Activated CD8-positive, alpha-beta T cell treated with anti-CD3 and anti-CD28 coated beads for 36 hours (primary cell): ENCODE measurements at regions not wholly inside any gene's neighbourhood (a gene's known extent, or its start where the extent isn't known, plus 50 kb on each side); places are given as distances from the start of the nearest gene placed in this dataset.

Experiments used
- ATAC-seq: fragments of 200-7000 bp; cut with Tn5 transposase; one replicate; pipeline ENCODE4 v1.10.0; 2021; ENCODE audit warnings: mild to moderate bottlenecking, moderate library complexity
- CTCF ChIA-PET: fragments of 350-600 bp; sonication (Branson Sonifier 250); formaldehyde crosslinking; loops from one replicate; lab custom pipeline; 2021; ENCODE audit warnings: antibody characterized with exemption; lab: Charles Lee
- POLR2A ChIA-PET: fragments of 350-600 bp; sonication (Branson Sonifier 250); formaldehyde crosslinking; loops from one replicate; lab custom pipeline; 2021; ENCODE audit warnings: antibody characterized with exemption; lab: Charles Lee
- DNase-seq: peaks from one replicate; pipeline ENCODE4 v3.0.0-alpha.2; 2020
- H3K27ac Mint-ChIP-seq: one replicate; pipeline ENCODE4 v1.8.0; 2021; ENCODE audit warnings: mild to moderate bottlenecking, mixed read lengths
- H3K27me3 Mint-ChIP-seq: one replicate; pipeline ENCODE4 v1.8.0; 2021; ENCODE audit warnings: mixed read lengths
- H3K36me3 Mint-ChIP-seq: one replicate; pipeline ENCODE4 v1.8.0; 2021; ENCODE audit warnings: low read depth, mixed read lengths
- H3K4me1 Mint-ChIP-seq: one replicate; pipeline ENCODE4 v1.8.0; 2021; ENCODE audit warnings: low read depth, mixed read lengths
- H3K4me3 Mint-ChIP-seq: one replicate; pipeline ENCODE4 v1.8.0; 2021; ENCODE audit warnings: mild to moderate bottlenecking, moderate library complexity, mixed read lengths
- H3K9me3 Mint-ChIP-seq: one replicate; pipeline ENCODE4 v1.8.0; 2021; ENCODE audit warnings: mixed read lengths
- intact Hi-C: fragments of 100-400 bp; cut with micrococcal nuclease; formaldehyde crosslinking; loops from one replicate; pipeline ENCODE4 v1.10.0; 2022
- TF ChIP-seq, protein P1 (sequence below): fragments of 200-600 bp; IDR thresholded peaks from one replicate; pipeline ENCODE4 v1.8.0; 2022; ENCODE audit warnings: antibody characterized with exemption, mild to moderate bottlenecking

GRCh38 chr4:89574176-89574575 is 262.8 kb downstream of the SNCA start:
- POLR2A ChIA-PET, result no interaction called here

DNA sequence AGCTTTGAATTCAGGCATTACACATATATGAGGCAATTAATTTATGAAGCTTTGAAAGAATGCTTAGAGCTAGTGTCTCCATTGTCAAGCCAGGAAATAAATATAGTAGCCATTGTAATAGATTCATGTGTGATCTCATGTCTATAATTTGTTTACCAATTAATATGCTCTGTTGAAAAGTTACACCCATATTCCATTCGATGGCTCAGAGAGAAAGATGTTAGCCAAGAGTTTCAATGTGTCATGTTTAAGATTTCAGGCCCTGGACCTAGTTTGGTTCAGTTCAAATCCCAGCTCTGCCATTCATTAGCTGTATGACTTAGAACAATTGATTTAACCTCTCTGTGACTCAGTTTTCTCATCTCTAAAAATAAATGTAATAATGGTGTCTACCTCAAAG is 263.3 kb downstream of the SNCA start:
- H3K36me3 Mint-ChIP-seq, result no peaks in the 10 kb centered on the region
- POLR2A ChIA-PET, result no interaction called here
- intact Hi-C loops, result no loop called here
- CTCF ChIA-PET, result interaction anchor here (0.9 kb wide), 1 partner anchor 16 kb away, joined by 3 read pairs; no protein-coding TSS in a partner anchor
- H3K27me3 Mint-ChIP-seq, result no peaks in the 10 kb centered on the region
- H3K4me1 Mint-ChIP-seq, result no peaks in the 10 kb centered on the region
- H3K9me3 Mint-ChIP-seq, result no peaks in the 10 kb centered on the region
- no peak overlapping the region for H3K4me3 Mint-ChIP-seq
- DNase-seq (no peak), ATAC-seq (no peak)
- no peak overlapping the region for H3K27ac Mint-ChIP-seq
- TF ChIP-seq, protein P1, sequence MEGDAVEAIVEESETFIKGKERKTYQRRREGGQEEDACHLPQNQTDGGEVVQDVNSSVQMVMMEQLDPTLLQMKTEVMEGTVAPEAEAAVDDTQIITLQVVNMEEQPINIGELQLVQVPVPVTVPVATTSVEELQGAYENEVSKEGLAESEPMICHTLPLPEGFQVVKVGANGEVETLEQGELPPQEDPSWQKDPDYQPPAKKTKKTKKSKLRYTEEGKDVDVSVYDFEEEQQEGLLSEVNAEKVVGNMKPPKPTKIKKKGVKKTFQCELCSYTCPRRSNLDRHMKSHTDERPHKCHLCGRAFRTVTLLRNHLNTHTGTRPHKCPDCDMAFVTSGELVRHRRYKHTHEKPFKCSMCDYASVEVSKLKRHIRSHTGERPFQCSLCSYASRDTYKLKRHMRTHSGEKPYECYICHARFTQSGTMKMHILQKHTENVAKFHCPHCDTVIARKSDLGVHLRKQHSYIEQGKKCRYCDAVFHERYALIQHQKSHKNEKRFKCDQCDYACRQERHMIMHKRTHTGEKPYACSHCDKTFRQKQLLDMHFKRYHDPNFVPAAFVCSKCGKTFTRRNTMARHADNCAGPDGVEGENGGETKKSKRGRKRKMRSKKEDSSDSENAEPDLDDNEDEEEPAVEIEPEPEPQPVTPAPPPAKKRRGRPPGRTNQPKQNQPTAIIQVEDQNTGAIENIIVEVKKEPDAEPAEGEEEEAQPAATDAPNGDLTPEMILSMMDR, result no peak

More at GRCh38 chr4:89574176-89574575, 262.8 kb downstream of the SNCA start:
- CTCF ChIA-PET, result interaction anchor here (0.9 kb wide), 1 partner anchor 16 kb away, joined by 3 read pairs; no protein-coding TSS in a partner anchor
- H3K4me1 Mint-ChIP-seq, result no peaks in the 10 kb centered on the region
- ATAC-seq (no peak), DNase-seq (no peak)
- no peak overlapping the region for H3K27ac Mint-ChIP-seq
- TF ChIP-seq, protein P1, result no peak
- no peaks in the 10 kb centered on the region for H3K9me3 Mint-ChIP-seq
- H3K4me3 Mint-ChIP-seq, result no peak overlapping the region
- intact Hi-C loops, result no loop called here
- no peaks in the 10 kb centered on the region for H3K27me3 Mint-ChIP-seq
- no peaks in the 10 kb centered on the region for H3K36me3 Mint-ChIP-seq

GRCh38 chr4:89572224-89572858 is 264.6 kb downstream of the SNCA start:
- no peak overlapping the region for H3K27ac Mint-ChIP-seq
- intact Hi-C loops, result no loop called here
- no peaks in the 10 kb centered on the region for H3K4me1 Mint-ChIP-seq
- H3K36me3 Mint-ChIP-seq, result no peaks in the 10 kb centered on the region
- H3K27me3 Mint-ChIP-seq, result peaks cover 2% of the 10 kb centered on the region
- no peaks in the 10 kb centered on the region for H3K9me3 Mint-ChIP-seq
- ChIA-PET CTCF (no interaction called here), POLR2A (no interaction called here)
- no peak for DNase-seq
- TF ChIP-seq, protein P1, result no peak
- ATAC-seq, result no peak
- no peak overlapping the region for H3K4me3 Mint-ChIP-seq

- H3K4me3 Mint-ChIP-seq, result no peak overlapping the region
- H3K27me3 Mint-ChIP-seq, result peaks cover 4% of the 10 kb centered on the region
- intact Hi-C loops, result no loop called here
- TF ChIP-seq, protein P1, result no peak
- ChIA-PET POLR2A (no interaction called here), CTCF (no interaction called here)
- no peaks in the 10 kb centered on the region for H3K36me3 Mint-ChIP-seq
- H3K9me3 Mint-ChIP-seq, result no peaks in the 10 kb centered on the region
- DNase-seq (no peak), ATAC-seq (no peak)
- H3K27ac Mint-ChIP-seq, result no peak overlapping the region
- no peaks in the 10 kb centered on the region for H3K4me1 Mint-ChIP-seq
Measured at GRCh38 chr4:89570931-89571330, 263.3 kb upstream of the GPRIN3 start.

GRCh38 chr4:89567936-89568335 is 260.3 kb upstream of the GPRIN3 start:
- no peak for ATAC-seq
- ChIA-PET CTCF (no interaction called here), POLR2A (no interaction called here)
- H3K36me3 Mint-ChIP-seq, result no peaks in the 10 kb centered on the region
- no peak overlapping the region for H3K4me3 Mint-ChIP-seq
- H3K27me3 Mint-ChIP-seq, result peaks cover 4% of the 10 kb centered on the region
- H3K9me3 Mint-ChIP-seq, result no peaks in the 10 kb centered on the region
- intact Hi-C loops, result no loop called here
- DNase-seq, result no peak
- TF ChIP-seq, protein P1, result no peak
- no peak overlapping the region for H3K27ac Mint-ChIP-seq
- H3K4me1 Mint-ChIP-seq, result peaks cover 2% of the 10 kb centered on the region
